H1 (cell line): ENCODE measurements at regions not wholly inside any gene's neighbourhood (a gene's known extent, or its start where the extent isn't known, plus 50 kb on each side); places are given as distances from the start of the nearest gene placed in this dataset.

ENCODE experiments used
- BRCA1 ChIP-seq: IDR thresholded peaks from 2 replicates; pipeline ENCODE4 v1.6.1; 2012; ENCODE audit warnings: low read depth, low read length, improper control_type of control experiment
- CREB1 ChIP-seq: IDR thresholded peaks from 2 replicates; pipeline ENCODE4 v1.6.1; 2012; ENCODE audit warnings: inconsistent platforms
- CTCF ChIP-seq, 3 experiments: IDR thresholded peaks; 1 replicate in 2 of 3; 2 replicates in 1 of 3; pipeline versions ENCODE4 v1.5.1 to v1.6.1; 2011; ENCODE audit warnings: low read length in 3 of 3, mild to moderate bottlenecking in 3 of 3, inconsistent platforms in 2 of 3, low read depth in 1 of 3, moderate library complexity in 1 of 3; ENCODE audit not compliant: insufficient read depth in 1 of 3; ENCODE audit errors: control extremely low read depth in 1 of 3
- HDAC6 ChIP-seq: IDR thresholded peaks from one replicate; pipeline ENCODE4 v1.7.1; 2012; ENCODE audit warnings: low read depth, mild to moderate bottlenecking, inconsistent platforms, low read length, moderate library complexity
- JUN ChIP-seq: IDR thresholded peaks from 2 replicates; pipeline ENCODE4 v1.6.1; 2011; ENCODE audit warnings: low read depth, mild to moderate bottlenecking, improper control_type of control experiment, low read length
- RAD21 ChIP-seq, 2 experiments: IDR thresholded peaks in 1 of 2; conservative IDR thresholded peaks in 1 of 2; 2 replicates each; pipeline ENCODE4 v1.6.1; 2011; ENCODE audit warnings: low read depth in 2 of 2, low read length in 2 of 2, improper control_type of control experiment in 1 of 2, inconsistent platforms in 1 of 2, mild to moderate bottlenecking in 1 of 2, moderate library complexity in 1 of 2

- TF ChIP-seq BRCA1 (no peak), RAD21 (IDR thresholded peaks at IDR 0.05 in 1 of 2, conservative IDR thresholded peaks at IDR 0.05 in 1 of 2; ENCODE audit: low read depth in 2 of 2, low read length in 2 of 2) (no peak), CTCF (IDR thresholded peaks at IDR 0.05; ENCODE audit: control extremely low read depth in 1 of 3, insufficient read depth in 1 of 3, low read depth in 1 of 3, low read length in 3 of 3) (no peak), JUN (no peak), HDAC6 (no peak), CREB1 (no peak)
These were observed 803.5 kb upstream of the FLRT2 start for GRCh38 chr14:84726471-84726870.
